Calu3 (cell line): ENCODE measurements at regions not wholly inside any gene's neighbourhood (a gene's known extent, or its start where the extent isn't known, plus 50 kb on each side); places are given as distances from the start of the nearest gene placed in this dataset.

Source experiments
- BruUV-seq: library from RNA; stranded (reverse); fragments of 400-500 nt; replicated peaks from 2 replicates; lab custom pipeline; 2021; lab: Mats Ljungman, UMichigan
- CTCF ChIA-PET: fragments of 300-600 bp; sonication (Branson Sonifier 250); formaldehyde crosslinking; loops from one replicate; lab custom pipeline; 2022; ENCODE audit warnings: antibody characterized with exemption; lab: Charles Lee
- DNase-seq: peaks from one replicate; pipeline ENCODE4 v3.0.0; 2022
- H3K27ac Mint-ChIP-seq: one replicate; pipeline ENCODE4 v1.8.0; 2022; ENCODE audit warnings: mixed read lengths; ENCODE audit not compliant: unreplicated experiment
- H3K27me3 Mint-ChIP-seq: one replicate; pipeline ENCODE4 v1.8.0; 2022; ENCODE audit warnings: mixed read lengths; ENCODE audit not compliant: unreplicated experiment
- H3K36me3 Mint-ChIP-seq: one replicate; pipeline ENCODE4 v1.8.0; 2022; ENCODE audit warnings: mild to moderate bottlenecking, moderate library complexity, mixed read lengths; ENCODE audit not compliant: insufficient read depth, unreplicated experiment
- H3K4me1 Mint-ChIP-seq: one replicate; pipeline ENCODE4 v1.8.0; 2022; ENCODE audit warnings: mild to moderate bottlenecking, low read depth, mixed read lengths; ENCODE audit not compliant: unreplicated experiment
- H3K4me3 Mint-ChIP-seq: one replicate; pipeline ENCODE4 v1.8.0; 2022; ENCODE audit warnings: mild to moderate bottlenecking, low read depth, moderate library complexity, mixed read lengths; ENCODE audit not compliant: unreplicated experiment
- H3K9me3 Mint-ChIP-seq: one replicate; pipeline ENCODE4 v1.8.0; 2022; ENCODE audit warnings: low read depth, mixed read lengths; ENCODE audit not compliant: unreplicated experiment
- CTCF ChIP-seq: fragments of 200-600 bp; IDR thresholded peaks from one replicate; pipeline ENCODE4 v1.8.0; 2022; ENCODE audit warnings: antibody characterized with exemption; ENCODE audit not compliant: unreplicated experiment
- intact Hi-C: fragments of 100-400 bp; cut with micrococcal nuclease; formaldehyde crosslinking; loops from one replicate; pipeline ENCODE4 v1.10.0; 2022; ENCODE audit not compliant: unreplicated experiment

- no peak for DNase-seq
- Mint-ChIP-seq H3K27ac (no peak overlapping the region), H3K4me3 (no peak overlapping the region), H3K9me3 (no peaks in the 10 kb centered on the region), H3K36me3 (no peaks in the 10 kb centered on the region), H3K27me3 (no peaks in the 10 kb centered on the region), H3K4me1 (no peaks in the 10 kb centered on the region)
- intact Hi-C loops = no loop called here
- no peak for TF ChIP-seq CTCF
- CTCF ChIA-PET = no interaction called here
- no TSS peak for BruUV-seq
These were observed 294.2 kb upstream of the MEIS2 start for GRCh38 chr15:37394402-37395099.

- Mint-ChIP-seq H3K36me3 (no peaks in the 10 kb centered on the region), H3K9me3 (no peaks in the 10 kb centered on the region), H3K4me3 (no peak overlapping the region), H3K27ac (no peak overlapping the region), H3K27me3 (no peaks in the 10 kb centered on the region), H3K4me1 (no peaks in the 10 kb centered on the region)
- TF ChIP-seq CTCF = no peak
- DNase-seq = no peak
- BruUV-seq = no TSS peak
- intact Hi-C loops = no loop called here
- CTCF ChIA-PET = no interaction called here
These were observed 294.7 kb upstream of the MEIS2 start for GRCh38 chr15:37395100-37395468.

GRCh38 chr15:37397266-37398022 lies 297.1 kb upstream of the MEIS2 start:
- no peak overlapping the region for H3K27ac Mint-ChIP-seq
- H3K4me3 Mint-ChIP-seq = no peak overlapping the region
- no peak for DNase-seq
- intact Hi-C loops = no loop called here
- H3K4me1 Mint-ChIP-seq = no peaks in the 10 kb centered on the region
- TF ChIP-seq CTCF = no peak
- CTCF ChIA-PET = no interaction called here
- H3K27me3 Mint-ChIP-seq = no peaks in the 10 kb centered on the region
- no peaks in the 10 kb centered on the region for H3K9me3 Mint-ChIP-seq
- BruUV-seq = no TSS peak
- H3K36me3 Mint-ChIP-seq = no peaks in the 10 kb centered on the region

GRCh38 chr15:37416103-37416502 lies 315.8 kb upstream of the MEIS2 start:
- CTCF ChIA-PET = no interaction called here
- no TSS peak for BruUV-seq
- DNase-seq = no peak
- Mint-ChIP-seq H3K27ac (no peak overlapping the region), H3K4me1 (no peaks in the 10 kb centered on the region), H3K36me3 (no peaks in the 10 kb centered on the region), H3K27me3 (peaks cover 5% of the 10 kb centered on the region), H3K9me3 (no peaks in the 10 kb centered on the region), H3K4me3 (no peak overlapping the region)
- intact Hi-C loops = no loop called here
- no peak for TF ChIP-seq CTCF
